NCI-H446 treated with DMSO at 0.1 percent for 48 hours (cell line): ENCODE measurements at regions not wholly inside any gene's neighbourhood (a gene's known extent, or its start where the extent isn't known, plus 50 kb on each side); places are given as distances from the start of the nearest gene placed in this dataset.

Experiments used
- DNase-seq: peaks from one replicate; lab custom pipeline; 2025; lab: John Stamatoyannopoulos, UW

GRCh38 chr4:63814171-63814964 lies 594.9 kb downstream of the TECRL start:
- DNase-seq = no peak

DNA sequence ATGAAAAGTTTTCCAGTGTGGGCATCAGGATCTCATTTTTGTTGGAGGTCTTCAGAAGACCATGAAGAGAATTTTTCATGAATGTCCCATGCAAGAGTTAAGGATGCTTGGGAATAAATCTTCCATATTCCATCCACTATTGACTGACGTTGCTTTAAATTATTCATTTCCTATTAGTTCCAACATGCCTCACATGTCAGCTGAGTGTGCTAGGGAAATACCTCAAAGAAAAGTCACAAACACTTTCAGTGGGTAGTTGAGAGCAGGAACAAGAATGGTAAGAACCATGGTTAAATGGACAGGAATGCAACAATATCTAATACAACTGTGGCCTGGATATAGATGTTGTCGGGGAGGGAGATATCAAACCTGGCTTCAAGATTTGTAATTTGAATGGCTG lies 610.1 kb downstream of the TECRL start:
- no peak for DNase-seq

DNA sequence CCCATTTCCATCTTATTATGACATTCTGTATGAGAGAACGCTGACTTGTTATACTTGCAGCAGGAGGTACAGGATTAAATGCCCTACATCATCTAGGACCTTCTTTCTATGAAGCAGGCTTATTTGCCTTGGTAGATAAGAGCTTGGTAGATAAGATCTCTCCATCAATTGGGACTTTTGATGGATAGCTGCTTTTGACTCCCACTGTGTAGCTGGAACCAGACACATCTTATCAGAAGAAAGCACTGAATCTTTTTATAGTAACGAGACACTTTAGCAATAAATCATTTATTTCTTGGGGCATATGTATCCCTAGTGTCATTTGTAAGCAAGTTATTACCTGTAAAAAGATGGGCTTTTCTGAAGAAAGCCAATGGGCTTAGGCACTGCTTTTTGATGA lies 613.9 kb downstream of the TECRL start:
- no peak for DNase-seq

GRCh38 chr4:63790377-63790776 lies 618.9 kb downstream of the TECRL start:
- no peak for DNase-seq

DNA sequence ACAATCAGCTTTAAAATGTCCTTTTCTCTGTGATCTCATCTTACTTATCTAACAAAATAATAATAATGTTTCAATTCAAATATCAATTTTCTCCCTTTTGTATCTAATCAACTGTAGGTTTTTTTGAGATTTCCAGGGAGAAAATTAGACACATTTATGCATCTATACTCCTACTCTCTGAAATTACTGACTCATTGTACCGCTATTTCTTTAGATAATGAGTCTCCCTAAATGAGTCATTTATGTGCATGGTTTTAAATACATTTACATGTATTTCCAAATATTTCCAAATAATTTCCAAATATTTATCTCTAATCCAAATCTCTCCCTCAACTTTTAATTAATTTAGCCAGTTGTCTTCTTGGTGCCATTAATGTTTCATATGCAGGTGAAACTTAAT lies 621.0 kb downstream of the TECRL start:
- no peak for DNase-seq

GRCh38 chr4:63787326-63787725 lies 621.9 kb downstream of the TECRL start:
- DNase-seq = no peak

DNA sequence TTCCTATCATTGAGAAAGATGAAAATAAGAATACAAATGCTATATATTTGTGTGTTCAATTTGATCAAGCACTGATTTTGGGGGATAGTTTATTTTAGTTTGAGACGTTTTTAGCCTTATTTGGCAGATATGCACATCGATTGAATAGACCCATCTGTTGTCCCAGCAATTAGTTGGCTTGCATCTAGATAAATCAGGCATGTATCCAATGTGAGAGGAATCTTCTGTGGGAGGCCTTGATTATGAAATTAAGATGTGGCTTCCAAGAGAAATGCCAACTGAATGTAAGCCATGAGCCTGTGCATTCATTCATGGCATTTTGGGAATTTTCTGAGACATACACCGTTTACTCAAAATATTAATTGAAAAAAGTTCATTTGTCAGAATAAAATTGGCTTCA lies 623.1 kb downstream of the TECRL start:
- DNase-seq = peak; percentile 95

DNA sequence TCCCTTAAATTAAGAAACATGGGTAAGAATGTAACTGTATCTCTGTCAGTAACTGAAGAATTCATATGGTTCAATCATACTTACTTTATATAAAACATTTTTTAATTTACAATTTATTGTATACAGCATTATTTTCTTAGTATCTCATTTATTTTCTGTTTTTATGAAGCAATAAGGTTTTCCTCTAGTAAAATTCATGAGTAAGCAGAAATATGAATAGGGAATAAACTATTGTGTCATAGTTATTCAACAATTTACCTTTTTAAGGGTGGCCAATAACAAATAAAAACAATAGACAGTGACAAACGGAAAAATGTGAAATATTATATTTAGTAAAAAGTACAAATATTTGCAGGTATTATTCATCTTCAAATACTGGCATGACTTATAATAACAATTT lies 624.4 kb downstream of the TECRL start:
- no peak for DNase-seq

DNA sequence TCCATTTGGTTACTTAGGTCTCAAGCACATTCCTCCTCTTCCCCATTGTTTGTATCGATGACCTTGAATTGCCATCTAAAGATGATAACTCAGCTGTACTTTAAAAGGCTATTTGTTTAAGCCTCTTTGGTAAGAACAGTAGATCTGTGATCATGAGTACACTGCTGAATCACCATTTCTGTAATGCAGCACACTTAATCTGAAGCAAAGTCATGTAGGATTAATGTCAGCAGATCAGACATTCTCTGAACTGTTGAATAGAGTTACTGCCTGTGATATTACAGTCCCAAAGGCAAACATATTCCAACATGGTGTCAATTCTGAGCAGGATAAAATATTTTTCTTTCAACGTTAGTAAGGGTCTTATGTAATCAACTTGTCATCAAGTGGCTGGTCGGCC lies 631.6 kb downstream of the TECRL start:
- no peak for DNase-seq

DNA sequence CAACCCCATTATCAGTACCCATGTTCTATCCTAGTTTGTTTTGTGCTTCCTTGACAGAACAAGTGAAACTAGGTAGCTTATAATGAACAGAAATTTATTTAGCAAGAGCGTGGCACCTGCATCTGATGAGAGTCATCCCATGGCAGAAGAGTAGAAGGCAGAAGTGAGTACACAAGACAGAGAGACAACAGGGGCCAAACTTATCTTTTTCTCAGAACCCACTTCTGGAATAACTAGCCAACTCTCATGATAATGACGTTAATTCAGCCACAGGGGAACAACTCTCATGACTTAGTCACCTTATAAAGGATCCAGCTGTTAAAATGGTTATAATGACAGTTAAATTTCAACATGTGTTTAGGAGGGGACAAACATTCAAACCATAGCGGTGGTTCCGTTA lies 644.9 kb downstream of the TECRL start:
- no peak for DNase-seq

DNA sequence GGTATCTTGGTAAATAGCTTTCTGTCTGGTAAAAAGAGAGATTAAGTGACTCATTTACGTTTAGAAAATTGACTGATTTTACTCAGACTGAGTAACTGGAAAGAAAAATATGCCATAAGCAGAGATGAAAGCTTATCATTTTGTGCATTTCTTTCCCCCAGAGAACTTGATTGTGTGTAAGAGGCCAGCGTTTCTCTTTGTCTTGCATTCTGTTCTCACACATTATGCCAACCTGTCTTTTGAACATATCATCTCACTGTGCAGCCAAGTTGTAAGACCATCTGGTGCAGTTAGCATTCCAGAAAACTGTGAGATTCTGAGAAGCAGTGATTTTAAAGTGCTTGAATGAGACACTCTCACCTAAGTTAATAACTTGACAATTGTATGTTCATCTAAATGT lies 651.3 kb downstream of the TECRL start:
- DNase-seq = peak; percentile 46

- no peak for DNase-seq
Measured at GRCh38 chr4:63742882-63743281, 666.4 kb downstream of the TECRL start.

DNA sequence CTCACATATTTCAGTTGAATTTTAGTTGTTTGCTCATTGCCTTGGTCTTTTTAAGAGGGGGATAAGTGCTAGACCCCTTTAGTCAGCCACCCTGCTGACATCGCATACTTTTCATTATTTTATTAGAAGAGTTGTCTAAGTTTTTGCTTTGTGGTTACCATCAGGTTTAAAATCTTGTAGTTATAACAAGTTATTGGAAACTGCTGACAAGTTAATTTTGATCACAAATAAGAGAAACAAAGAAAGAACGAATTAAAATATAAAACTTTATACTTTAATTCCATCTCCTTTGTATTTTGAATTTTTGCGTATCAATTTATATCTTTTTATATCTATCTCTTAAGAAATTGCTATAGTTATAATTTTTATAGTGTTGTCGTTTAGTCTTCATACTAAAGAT lies 679.7 kb downstream of the TECRL start:
- DNase-seq = no peak

- no peak for DNase-seq
Measured at GRCh38 chr4:63728480-63729177, 680.6 kb downstream of the TECRL start.

DNA sequence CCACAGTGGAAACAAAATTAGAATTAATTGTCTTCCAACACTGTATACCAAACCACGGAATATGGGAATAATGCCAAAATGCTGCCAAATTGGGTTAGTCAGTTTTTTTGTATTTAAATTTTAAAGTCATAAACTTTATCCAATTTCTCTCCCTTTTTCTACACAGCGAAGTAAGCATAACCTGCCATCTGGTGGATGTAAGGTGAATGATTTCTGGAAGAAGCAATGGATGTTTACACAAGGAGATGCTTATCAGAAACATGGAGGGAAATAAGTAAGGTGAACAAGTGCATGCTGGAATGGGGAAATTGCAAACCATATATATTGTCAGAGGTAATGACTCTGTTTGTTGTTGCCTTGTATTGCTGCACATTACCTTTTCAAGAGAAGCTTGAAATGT lies 691.9 kb downstream of the TECRL start:
- DNase-seq = peak; percentile 3

DNA sequence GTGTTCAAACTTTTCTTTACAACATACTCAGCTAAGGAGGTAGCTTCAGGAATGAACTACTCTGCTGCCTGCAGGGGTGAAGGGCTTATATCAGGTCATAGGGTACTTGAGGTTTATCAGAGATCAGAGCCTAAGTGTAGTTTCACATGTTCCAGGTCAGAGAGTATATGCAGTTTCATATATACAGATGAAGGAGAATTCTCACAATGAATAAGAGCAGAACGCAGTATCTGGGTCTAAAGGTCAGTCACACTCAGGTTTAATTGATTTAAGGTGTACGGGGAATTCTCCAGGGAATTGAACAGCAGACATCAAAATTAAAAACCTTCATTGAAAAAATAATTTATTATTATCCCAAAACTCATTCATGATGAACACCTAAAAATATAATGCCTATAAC lies 700.6 kb downstream of the TECRL start:
- DNase-seq = no peak

GRCh38 chr4:63700569-63700968 lies 708.7 kb downstream of the TECRL start:
- no peak for DNase-seq

- no peak for DNase-seq
Measured at GRCh38 chr4:63693321-63693720, 715.9 kb downstream of the TECRL start.

- DNase-seq = no peak
Measured at GRCh38 chr4:63678358-63678931, 730.8 kb downstream of the TECRL start.

DNA sequence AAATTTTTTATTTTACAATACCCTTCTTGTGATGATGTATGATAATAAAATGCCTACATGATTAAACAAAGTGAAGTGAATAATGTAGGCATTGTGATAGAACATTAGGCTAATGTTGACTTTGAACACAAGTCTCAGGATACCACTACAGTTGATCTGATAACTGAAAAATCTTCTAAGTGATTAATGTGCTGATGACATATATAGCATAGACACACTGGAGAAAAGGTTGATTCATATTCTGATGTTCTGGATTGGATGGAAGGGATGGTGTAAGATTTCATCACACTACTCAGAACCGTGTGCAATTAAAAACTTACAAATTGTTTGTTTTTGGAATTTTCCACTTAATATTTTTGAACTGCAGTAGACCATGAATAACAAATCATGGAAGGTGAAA lies 738.5 kb downstream of the TECRL start:
- DNase-seq = no peak

DNA sequence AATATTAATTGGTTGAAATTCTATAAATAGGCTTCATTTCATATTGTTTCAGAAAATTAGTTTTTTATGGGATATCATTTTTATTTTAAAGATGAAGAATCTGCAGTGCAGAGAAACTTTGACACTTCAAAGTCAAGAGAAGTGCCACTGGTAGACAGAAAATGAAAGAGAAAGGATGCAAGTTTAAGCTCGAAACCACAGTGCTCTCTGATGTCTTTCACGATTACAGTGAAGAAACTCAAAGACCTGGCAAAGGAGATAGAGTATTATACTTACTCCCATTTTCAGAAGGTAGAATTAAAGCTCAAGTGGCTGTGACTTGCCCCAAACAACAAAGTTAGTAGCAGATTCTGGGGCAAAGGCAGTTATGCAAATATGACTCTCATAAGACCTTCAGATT lies 745.4 kb downstream of the TECRL start:
- DNase-seq = no peak

GRCh38 chr4:63644396-63644795 lies 764.9 kb downstream of the TECRL start:
- DNase-seq = no peak

DNA sequence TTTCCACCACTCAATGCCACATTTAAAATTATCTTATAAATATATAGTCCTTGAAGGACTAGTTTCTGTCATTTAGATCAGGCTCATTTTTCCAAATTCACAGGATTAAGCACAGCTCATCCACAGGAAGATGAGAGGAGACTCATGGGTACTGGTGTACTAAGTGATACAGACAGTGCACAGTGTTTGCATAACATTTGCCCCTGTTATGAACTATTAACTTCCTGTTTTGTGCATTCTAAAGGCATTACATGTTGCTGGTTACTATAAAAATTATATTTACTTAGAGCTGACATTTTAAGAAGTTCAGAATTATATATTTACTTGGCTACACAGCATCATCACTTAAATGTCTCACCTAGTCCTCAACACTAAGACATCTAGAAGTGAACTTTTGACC lies 772.0 kb downstream of the TECRL start:
- no peak for DNase-seq
